Breast epithelium (tissue), 3 donors: ENCODE measurements at regions not wholly inside any gene's neighbourhood (a gene's known extent, or its start where the extent isn't known, plus 50 kb on each side); places are given as distances from the start of the nearest gene placed in this dataset.
"Not testable (repeated sequence)": the region's sequence is repeated elsewhere in the genome, so short reads cannot be mapped to it uniquely, and the experiment has no call there.

Experiments
- POLR2A ChIP-seq: fragments of 450-650 bp; IDR thresholded peaks from one replicate; pipeline ENCODE4 v1.6.1; 2016; ENCODE audit warnings: antibody characterized with exemption, mild to moderate bottlenecking, moderate library complexity
- POLR2AphosphoS5 ChIP-seq, 3 donors: sonication (generic); formaldehyde crosslinking; IDR thresholded peaks; one replicate each; pipeline ENCODE4 v1.6.1; 2017; ENCODE audit warnings: antibody characterized with exemption in 3 of 3
- TF ChIP-seq, protein P1 (sequence below), 3 donors: fragments of 450-650 bp; IDR thresholded peaks; one replicate each; pipeline ENCODE4 v1.5.1; 2016 to 2017; ENCODE audit warnings: antibody characterized with exemption in 3 of 3, mild to moderate bottlenecking in 3 of 3, moderate library complexity in 3 of 3

DNA sequence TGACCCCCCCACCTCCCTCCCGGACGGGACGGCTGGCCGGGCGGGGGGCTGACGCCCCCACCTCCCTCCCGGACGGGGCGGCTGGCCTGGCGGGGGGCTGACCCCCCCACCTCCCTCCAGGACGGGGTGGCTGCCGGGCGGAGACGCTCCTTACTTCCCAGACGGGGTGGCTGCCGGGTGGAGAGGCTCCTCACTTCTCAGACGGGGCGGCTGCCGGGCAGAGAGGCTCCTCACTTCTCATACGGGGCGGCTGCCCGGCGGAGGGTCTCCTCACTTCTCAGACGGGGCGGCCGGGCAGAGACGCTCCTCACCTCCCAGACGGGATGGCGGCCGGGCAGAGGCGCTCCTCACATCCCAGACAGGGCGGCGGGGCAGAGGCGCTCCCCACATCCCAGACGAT lies 84.7 kb downstream of the OR2B2 start:
- TF ChIP-seq, protein P1, sequence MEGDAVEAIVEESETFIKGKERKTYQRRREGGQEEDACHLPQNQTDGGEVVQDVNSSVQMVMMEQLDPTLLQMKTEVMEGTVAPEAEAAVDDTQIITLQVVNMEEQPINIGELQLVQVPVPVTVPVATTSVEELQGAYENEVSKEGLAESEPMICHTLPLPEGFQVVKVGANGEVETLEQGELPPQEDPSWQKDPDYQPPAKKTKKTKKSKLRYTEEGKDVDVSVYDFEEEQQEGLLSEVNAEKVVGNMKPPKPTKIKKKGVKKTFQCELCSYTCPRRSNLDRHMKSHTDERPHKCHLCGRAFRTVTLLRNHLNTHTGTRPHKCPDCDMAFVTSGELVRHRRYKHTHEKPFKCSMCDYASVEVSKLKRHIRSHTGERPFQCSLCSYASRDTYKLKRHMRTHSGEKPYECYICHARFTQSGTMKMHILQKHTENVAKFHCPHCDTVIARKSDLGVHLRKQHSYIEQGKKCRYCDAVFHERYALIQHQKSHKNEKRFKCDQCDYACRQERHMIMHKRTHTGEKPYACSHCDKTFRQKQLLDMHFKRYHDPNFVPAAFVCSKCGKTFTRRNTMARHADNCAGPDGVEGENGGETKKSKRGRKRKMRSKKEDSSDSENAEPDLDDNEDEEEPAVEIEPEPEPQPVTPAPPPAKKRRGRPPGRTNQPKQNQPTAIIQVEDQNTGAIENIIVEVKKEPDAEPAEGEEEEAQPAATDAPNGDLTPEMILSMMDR (IDR thresholded peaks at IDR 0.05) = not testable (repeated sequence)
- TF ChIP-seq POLR2A; POLR2AphosphoS5 (IDR thresholded peaks at IDR 0.05): not testable (repeated sequence)
